ENCODE measurements at regions not wholly inside any gene's neighbourhood (a gene's known extent, or its start where the extent isn't known, plus 50 kb on each side); places are given as distances from the start of the nearest gene placed in this dataset.

DNA sequence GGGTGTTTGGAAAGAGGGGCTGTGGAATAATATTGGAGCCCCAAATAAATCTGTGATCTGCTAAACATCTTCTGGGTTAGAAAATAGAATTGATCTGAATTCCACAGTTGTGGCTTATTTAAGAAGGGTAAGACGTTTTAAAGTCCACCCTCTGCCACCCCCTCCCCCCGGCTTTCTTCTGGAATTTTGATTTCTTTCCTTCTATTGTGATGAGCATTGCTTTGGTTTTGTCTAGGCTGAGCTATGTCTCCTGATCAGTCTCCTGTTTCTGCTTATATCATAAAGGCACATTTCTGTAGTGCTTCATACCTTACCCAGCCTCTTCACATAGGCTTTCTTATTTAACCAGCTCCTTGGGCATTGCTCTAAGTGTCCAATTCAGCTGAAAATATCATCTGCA lies 77.3 kb upstream of the SLC38A2 start:
- no peak for DNase-seq (ENCODE audit: low spot score)

DNA sequence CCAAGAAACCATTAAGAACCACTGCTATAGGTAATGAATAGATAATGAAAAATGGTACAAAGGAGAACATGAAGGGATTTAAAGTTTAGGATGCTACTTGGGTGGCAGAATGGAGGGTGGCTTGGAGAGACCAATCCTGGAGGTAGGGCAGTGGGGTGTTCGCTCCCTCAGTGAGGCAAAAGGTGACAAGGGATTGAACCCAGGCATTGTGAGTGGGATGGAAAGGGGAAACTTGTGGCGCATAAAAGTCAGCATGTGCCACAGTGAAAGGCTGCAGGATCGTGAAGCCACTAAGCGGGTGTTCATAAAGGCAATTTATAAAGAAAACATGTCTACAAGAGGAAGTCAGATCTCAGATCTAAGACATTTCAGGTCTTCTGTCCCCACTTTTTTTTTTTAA lies 76.7 kb upstream of the SLC38A2 start:
- no peak for DNase-seq (ENCODE audit: low spot score)

DNA sequence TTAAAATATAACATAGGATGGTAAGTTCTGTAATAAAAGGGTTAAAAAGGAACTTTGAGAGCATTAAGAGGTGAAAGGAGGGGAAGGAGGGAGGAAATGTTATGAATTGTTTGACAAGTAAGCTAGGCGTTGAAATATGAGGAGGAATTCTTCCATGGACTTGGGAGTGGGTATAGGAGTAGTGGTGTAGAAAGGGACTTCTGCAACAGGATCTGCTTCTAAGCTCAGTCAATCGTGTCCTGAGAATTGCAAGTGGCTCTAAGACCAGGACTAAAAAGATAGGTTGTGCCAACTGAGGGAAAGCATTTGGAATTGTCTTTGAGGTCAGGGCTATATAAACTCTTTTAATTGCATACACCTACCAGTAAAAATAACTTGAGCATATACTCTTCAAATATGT lies 74.1 kb upstream of the SLC38A2 start:
- no peak for DNase-seq (ENCODE audit: low spot score)

DNA sequence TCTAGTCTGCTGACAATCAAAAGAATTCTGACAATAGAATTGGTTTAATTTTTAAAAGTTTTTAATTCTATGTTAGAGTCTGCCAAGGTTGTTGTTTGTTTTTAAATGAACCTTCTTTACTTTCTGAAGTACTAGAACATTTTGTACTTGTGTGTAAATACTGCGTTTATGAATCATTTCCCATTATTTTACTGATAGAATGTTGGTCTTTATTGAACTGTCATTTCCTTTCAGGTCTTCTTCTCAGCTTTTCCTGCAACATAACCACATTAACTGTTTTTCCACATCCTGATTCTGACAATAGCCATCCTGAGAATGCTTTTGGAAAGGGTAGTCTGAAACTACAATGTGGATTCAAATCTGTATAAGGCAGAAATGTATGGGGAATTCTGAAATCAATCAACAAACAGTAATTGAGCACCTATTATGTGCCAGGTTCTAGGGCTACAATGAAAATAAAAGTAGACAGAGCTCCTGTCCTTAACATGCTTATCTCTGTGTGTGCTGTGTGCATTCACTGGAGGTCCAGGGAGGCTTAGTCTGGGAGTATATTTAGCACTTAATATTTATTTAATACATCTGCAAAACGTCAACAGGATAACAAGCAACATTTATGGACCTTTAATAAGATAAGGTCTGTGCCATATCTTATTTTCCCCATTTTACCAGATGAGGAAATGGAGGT lies 73.1 kb upstream of the SLC38A2 start:
- DNase-seq (ENCODE audit: low spot score), result no peak

DNA sequence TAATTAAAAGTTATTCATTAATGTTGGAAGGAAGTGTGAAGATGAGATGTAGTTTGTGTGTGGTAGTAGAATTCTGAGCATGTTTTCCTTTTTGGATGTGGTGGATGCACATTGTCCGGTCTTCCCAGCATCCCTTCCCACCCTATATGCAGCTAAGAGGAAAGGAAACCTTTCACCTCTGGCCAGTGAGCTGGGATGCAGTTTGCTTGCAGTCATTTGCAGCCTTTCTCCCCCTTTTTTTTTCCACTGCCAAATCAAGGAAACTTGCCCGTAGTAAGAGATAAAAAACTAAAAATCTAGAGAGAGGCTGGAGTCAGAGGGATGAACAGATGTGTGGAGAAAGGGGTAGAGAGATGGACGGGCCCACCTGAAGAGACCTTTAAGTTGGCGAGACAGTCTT lies 72.5 kb upstream of the SLC38A2 start:
- DNase-seq (ENCODE audit: low spot score), result no peak

DNA sequence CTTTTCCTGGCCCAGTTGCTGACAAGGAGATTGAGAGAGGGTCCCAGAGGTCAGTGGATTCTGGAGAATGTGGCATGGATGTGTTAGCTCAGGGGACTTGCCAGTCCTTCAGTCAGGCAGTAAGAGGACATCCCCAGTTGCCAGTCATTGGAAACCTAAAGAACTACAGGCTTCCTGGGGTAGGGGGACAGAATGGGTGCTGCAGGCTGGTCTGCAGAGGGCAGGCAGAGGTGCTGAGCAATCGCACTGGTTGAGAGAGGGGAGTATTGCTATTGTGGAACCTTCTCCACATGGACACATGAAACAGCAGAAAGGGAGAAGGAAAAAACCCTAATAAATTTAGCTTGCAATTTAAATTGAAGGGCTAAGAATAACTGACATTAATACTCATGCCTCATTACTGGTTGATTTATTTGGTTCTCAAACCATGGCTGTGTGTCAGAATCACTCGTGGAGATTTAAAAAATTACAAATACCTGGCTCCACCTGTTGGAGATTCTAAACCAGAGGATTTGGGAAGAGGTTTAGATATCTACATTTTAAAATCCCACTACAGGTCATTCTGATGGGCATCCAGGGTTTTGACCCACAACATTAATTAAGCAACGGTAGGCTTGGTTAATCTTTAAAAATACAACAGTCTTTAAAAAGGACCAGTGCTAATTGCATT lies 71.2 kb upstream of the SLC38A2 start:
- DNase-seq (ENCODE audit: low spot score), result no peak

DNA sequence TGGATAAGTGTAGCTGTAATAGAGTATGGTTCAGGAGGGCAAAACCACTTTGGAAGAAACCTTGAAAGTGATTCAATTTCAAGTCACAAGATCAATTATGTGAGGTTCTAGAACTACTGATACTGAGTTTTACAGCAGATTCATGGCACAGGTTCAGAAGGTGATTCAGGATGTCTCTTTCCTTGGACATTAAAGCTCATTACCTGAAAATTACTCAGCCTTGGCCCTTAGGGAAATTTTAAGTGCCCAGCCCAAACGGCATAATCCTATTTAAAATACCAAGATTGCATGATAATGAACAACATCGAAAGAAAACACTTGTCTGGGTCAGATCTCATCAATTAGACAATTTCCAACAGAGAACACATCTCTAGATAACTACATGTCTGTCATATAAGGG lies 70.2 kb upstream of the SLC38A2 start:
- no peak for DNase-seq (ENCODE audit: low spot score)

DNA sequence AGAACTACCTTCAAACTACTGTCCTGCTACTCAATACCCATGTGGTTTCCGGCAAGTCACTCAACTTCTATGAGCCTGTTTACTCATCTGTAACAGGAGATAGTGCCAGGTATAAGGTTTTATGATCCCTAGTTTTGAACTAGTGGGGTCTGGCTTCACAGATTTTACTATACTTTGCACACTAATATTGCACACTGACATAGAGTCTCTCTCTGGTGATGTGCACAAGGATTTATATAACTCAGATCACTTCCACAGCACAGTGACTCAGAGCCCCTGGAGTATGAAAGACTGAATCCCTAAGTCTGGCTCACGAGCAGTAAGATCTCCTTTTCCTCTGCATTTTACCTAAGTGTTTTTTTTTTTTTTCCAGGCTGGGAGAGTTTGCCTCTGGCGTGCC lies 69.7 kb upstream of the SLC38A2 start:
- no peak for DNase-seq (ENCODE audit: low spot score)

DNA sequence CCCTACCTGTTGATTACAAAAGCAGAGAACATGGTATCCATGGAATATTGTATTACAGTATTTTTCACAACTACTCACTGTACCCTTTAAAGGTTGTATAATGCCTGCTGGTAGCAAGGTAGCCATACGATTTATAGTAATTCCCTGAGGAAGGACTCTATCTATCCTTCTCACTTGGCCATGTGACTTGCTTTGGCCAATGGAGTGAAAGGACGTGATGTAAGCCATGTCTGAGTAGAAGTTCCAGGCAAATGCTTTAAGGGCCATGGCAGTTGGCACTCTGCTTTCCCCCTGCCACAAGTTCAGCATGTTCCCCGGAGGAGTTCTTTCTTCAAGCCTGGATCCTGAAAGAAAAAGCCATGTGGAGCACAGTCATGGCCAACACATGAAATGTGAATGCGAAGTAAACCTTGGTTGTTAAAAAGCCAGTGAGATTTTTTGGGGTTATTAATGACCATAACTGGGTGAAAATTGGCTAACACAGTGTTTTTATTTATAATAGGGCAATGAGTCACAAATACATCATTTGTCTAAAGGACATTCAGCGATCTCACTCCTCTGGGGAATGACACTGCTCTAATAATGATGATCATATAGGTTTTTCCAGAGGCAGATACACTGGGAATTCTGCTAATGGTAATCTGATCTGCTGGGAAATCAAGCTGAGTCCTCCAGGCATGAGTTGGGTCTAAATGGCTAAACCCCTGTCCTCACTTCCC lies 67.4 kb upstream of the SLC38A2 start:
- DNase-seq (ENCODE audit: low spot score), result no peak

DNA sequence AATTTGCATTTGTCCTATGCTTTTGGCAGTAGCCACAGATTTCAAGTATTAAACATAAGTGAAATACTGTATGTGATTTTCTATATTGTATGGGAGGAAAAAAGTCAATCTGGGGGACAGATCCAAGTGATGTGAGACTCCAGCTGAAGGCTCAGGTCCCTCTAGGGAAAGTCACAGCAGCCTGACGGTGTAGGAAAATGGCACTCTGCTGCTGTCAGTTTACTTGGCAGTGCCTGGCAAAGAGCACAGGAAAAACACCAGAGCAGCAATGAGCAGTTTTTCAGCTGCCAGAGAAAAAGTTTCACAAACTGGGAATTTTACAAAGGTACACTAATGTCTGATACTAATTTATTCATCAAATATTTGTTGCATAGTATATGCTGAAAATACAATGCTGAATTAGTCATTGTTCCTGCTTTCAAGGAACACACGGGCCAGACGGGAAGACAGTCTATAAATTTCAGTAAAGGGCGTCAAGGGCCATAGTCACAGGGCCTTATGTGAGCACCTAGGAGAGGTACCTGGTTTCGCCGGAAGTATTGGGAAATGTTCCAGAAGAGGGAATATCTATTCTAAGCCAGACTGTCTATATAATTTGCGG lies 66.2 kb upstream of the SLC38A2 start:
- DNase-seq (ENCODE audit: low spot score), result no peak

DNA sequence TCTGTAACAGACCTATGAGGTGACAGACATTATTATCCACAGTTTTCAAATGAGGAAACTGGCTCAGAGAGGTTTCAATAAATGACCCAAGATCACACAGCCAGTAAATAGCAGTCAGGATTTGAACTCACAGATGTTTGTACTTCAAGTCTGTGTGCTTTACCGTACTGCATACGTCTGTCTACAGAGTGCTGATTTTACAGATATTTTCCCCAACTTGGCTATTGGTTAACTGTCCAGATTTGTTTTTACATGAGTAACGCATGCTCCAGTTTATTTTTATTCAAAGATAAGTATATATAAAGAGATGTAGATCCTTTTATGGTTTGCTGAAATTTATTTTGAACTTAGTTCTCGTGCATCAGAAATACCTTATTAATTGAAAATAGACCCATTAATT lies 65.7 kb upstream of the SLC38A2 start:
- DNase-seq (ENCODE audit: low spot score), result no peak

DNA sequence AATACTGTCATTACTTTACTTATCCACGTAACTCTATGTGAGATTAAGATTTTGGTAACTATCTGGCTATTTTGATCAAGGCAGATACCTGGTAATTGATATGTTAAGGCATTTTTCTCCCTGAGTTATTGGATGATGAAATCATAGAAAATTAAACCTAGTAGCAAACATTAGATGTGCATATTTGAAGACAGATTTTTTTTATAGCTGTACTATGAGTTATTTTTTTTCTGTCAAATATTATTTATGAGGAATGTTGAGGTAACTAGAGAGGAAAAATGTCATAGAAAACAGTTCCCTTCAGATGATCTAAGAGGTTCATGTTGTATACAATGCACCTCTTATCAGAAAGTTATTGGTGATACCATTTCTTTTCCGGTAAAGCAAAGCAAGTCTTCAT lies 64.9 kb upstream of the SLC38A2 start:
- DNase-seq (ENCODE audit: low spot score), result no peak

DNA sequence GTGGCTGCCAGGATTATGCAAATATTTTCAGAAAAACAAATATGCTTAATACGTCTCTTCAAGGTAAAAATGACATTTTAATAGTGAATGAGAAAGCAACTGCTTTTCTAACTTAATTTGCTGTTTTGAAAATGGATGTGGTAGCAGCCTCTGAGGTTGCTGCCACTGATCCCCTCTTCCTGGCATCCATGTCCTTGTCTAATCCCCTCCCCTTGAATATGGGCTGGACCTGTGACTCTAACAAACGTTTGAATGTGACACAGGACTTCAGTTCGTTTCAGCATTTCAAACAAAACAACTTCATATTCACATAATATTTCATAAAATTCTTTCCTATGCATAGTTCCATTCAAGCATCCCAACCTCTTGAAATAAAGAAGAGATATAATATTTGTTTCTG lies 64.2 kb upstream of the SLC38A2 start:
- no peak for DNase-seq (ENCODE audit: low spot score)

DNA sequence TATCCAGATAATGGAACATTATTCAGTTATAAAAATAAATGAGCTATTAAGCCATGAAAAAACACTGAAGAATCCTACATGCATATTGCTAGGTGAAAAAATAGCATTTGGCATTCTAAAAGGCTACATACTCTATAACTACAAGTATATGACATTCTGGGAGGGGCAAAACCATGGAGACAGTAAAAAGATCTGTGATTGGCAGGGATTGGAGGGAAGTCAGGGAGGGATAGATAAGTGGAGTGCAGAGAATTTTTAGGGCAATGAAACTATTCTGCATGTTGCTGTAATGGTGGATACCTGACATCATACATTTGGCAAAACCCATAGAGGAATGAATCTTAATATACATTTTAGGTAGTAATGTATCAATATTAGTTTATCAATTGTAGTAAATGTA lies 63.1 kb upstream of the SLC38A2 start:
- DNase-seq (ENCODE audit: low spot score), result no peak

DNA sequence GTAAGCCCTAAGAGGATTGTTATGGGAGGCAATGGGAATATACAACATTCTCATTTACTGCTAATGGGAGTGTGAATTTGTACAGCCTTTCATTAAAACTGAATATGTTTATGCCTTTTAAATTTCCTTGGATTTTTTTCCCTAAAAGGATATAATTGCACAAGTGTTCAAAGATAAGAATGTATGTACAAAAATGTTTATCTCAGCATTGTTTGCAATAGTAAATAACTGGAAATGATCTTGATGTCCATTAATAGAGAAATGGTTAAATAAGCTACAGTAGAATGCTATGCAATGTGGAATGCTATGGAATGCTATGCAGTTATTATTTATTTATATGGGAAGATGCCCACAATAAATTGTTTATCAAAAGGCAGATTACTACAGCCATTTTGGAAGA lies 62.5 kb upstream of the SLC38A2 start:
- DNase-seq (ENCODE audit: low spot score), result no peak

DNA sequence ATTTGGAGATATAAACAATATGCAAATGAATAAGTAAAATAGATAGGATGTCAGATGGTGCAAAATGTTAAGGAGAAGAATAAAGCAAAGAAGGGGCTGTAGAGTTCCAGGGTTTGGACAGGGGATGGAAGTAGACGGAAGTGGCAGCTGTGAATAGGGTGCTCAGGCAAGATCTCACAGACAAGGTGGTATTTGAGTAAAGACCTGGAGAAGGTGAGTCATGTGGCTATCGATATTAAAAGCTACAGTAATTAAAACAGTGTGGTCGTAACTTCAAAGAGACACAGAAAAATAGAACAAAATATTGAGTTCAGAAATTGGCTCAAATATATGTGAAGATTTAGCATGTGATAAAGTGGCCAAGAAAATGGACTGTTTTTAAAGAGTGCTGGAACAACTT lies 61.3 kb upstream of the SLC38A2 start:
- DNase-seq (ENCODE audit: low spot score), result peak; percentile 65

DNA sequence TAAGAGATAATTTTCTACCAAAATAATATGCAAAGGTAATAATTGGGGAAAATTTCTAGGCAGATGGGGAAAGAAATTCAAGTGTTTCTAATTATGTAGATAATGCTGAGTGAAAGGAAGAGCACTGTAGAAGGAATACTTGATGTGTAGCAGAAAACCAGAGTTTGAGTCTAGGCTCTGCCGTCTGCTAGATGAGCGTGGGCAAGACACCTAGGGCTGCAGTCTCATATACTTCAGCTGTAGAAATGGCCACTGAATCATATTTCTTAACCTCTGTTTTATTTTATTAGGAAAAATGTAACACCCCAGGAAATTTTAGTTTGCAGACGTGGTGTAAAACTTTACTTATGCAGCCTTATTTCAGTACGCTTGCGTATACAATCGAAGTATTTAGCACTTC lies 59.8 kb upstream of the SLC38A2 start:
- no peak for DNase-seq (ENCODE audit: low spot score)

DNA sequence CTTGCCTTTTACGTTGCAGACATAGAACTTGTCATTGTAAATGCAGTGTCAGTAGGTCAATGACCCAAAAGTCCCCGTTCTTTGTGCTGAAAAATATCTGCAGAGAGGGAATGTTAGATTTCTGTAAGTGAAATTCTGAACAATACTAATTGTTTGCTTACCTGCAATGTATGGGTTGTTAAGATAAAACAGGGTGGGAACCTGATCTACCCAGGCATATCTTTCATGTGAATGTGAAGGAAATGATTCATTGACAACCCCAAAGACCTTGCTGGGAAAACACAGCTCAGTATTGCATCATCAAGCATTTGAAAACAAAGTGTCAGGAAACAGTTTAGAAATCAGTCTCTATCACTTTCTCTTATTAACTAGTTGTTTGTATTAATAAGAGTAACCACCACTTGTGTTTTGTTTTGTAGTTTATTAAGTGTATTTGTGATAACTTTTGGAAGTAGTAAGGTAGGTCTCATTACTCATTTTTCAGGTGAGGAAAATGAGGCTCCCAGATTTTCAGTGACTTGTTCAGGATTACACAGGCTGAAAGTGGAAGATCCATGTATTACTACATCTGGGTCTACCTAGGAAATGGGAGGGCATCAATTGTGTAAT lies 57.9 kb upstream of the SLC38A2 start:
- peak; percentile 93 for DNase-seq (ENCODE audit: low spot score)
